ENCODE measurements at regions not wholly inside any gene's neighbourhood (a gene's known extent, or its start where the extent isn't known, plus 50 kb on each side); places are given as distances from the start of the nearest gene placed in this dataset.
A peak's percentile ranks its signal among the peaks of the same experiment; 100 is the strongest.
"Not testable (repeated sequence)": the region's sequence is repeated elsewhere in the genome, so short reads cannot be mapped to it uniquely, and the experiment has no call there.

DNA sequence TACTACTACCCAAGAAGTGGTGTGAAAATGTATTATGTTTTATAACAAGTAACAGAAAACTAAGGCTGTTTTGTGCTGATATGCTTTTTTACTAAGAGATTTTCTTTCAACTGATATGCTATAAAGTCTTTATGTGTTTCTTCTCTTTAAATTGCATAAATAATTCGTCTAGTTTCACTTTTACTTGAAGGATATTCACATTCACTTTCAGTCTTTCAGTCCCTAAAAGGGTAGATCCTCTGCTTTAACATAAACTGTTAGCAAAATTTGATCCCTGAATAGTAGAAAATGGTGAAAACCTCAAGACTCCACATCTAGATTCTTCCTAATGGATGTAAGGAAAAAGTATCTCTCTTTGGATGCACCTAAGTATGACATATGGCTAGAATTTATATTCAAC, 69.0 kb upstream of the FST start:
- POLR2A ChIA-PET = no interaction called here
- Histone ChIP-seq H3K36me3 (ENCODE audit: control insufficient read depth, insufficient read depth, low read length) (no peaks in the 10 kb centered on the region), H3K27me3 (ENCODE audit: control insufficient read depth, insufficient read depth, low read length) (no peaks in the 10 kb centered on the region), H3K4me3 (ENCODE audit: low read depth, low read length) (no peak overlapping the region)
- CTCF ChIA-PET = interaction anchor here (0.6 kb wide), 1 partner anchor 806 kb away, joined by 3 read pairs; no protein-coding TSS in a partner anchor
- DNase-seq (ENCODE audit: low read depth) = no peak
- TF ChIP-seq, protein P1, sequence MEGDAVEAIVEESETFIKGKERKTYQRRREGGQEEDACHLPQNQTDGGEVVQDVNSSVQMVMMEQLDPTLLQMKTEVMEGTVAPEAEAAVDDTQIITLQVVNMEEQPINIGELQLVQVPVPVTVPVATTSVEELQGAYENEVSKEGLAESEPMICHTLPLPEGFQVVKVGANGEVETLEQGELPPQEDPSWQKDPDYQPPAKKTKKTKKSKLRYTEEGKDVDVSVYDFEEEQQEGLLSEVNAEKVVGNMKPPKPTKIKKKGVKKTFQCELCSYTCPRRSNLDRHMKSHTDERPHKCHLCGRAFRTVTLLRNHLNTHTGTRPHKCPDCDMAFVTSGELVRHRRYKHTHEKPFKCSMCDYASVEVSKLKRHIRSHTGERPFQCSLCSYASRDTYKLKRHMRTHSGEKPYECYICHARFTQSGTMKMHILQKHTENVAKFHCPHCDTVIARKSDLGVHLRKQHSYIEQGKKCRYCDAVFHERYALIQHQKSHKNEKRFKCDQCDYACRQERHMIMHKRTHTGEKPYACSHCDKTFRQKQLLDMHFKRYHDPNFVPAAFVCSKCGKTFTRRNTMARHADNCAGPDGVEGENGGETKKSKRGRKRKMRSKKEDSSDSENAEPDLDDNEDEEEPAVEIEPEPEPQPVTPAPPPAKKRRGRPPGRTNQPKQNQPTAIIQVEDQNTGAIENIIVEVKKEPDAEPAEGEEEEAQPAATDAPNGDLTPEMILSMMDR (IDR thresholded peaks at IDR 0.05; ENCODE audit: insufficient read depth, low read depth, low read length) = no peak

DNA sequence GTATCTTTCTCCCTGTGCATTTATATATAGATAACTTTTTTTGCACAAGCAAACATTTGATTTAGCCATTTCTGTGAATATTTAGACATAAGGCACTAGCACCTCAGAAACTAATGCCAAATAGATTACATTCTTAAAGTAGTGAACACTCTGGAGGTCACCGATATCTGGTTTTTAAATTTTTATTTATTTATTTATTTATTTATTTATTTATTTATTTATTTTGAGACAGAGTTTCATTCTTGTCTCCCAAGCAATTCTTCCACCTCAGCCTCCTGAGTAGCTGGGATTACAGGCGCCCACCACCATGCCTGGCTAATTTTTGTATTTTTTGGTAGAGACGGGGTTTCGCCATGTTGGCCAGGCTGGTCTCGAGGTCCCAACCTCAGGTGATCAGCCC, 67.9 kb upstream of the FST start:
- H3K36me3 ChIP-seq (ENCODE audit: control insufficient read depth, insufficient read depth, low read length); H3K27me3 ChIP-seq (ENCODE audit: control insufficient read depth, insufficient read depth, low read length); DNase-seq (ENCODE audit: low read depth); POLR2A ChIA-PET; H3K4me3 ChIP-seq (ENCODE audit: low read depth, low read length): not testable (repeated sequence)
- CTCF ChIA-PET = interaction anchor here (0.6 kb wide), 1 partner anchor 723 kb away, joined by 3 read pairs; no protein-coding TSS in a partner anchor

DNA sequence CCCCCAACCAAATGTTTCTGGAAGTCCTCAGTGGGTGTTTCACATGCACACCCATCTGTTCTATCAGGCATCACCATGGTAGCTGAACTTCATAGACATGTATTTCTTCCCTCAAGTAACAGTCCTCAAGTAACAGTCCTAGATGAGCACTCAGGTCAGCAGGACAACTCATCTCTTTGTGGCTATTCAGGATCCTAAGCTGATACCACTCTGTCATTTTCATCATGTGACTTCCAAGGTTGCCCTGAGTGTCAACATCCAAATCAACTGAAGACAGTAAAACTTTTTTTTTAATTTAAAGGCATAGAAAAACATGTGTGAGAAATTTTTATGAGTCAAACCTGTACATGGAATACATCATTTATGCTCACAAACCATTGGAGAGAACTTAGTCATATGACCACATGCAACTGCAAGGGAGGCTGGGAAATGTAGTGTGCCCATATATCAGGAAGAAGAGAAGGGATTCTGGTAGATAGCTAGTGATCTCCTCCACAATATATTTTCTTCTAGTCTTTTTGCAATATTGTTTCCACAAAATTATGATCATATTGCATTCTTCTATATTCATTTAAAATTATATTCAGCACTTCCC, 64.2 kb upstream of the FST start:
- H3K36me3 ChIP-seq (ENCODE audit: control insufficient read depth, insufficient read depth, low read length) = no peaks in the 10 kb centered on the region
- CTCF ChIA-PET = interaction anchor here (1.0 to 1.6 kb wide), 2 partner anchors 13 to 153 kb away, joined by 4 to 5 read pairs; no protein-coding TSS in a partner anchor
- H3K4me3 ChIP-seq (ENCODE audit: low read depth, low read length) = no peak overlapping the region
- TF ChIP-seq, protein P1 (IDR thresholded peaks at IDR 0.05; ENCODE audit: insufficient read depth, low read depth, low read length) = no peak
- no peaks in the 10 kb centered on the region for H3K27me3 ChIP-seq (ENCODE audit: control insufficient read depth, insufficient read depth, low read length)
- POLR2A ChIA-PET = no interaction called here
- DNase-seq (ENCODE audit: low read depth) = no peak

DNA sequence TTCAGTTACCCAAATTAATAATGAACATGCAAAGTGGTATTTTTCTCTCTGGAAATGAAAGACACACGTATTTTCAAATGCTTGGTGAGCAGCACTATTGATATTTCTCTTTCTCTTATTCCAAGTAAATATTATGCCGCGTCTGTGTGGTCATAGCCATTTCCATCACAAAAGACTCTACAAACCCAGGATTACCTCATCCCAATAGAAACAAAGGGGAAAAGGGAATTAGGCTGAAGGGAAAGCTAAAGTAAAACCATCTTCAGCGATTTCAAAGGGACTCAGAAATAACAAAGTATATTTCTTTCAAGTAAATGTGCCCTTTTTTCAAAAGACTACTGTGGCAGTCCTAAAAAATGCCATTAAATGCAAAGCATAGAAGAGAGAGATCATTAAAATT, 62.0 kb upstream of the FST start:
- CTCF ChIA-PET = interaction anchor here (0.7 to 1.3 kb wide), 2 partner anchors 71 to 158 kb away, joined by 3 read pairs; no protein-coding TSS in a partner anchor
- Histone ChIP-seq H3K36me3 (ENCODE audit: control insufficient read depth, insufficient read depth, low read length) (no peaks in the 10 kb centered on the region), H3K27me3 (ENCODE audit: control insufficient read depth, insufficient read depth, low read length) (no peaks in the 10 kb centered on the region), H3K4me3 (ENCODE audit: low read depth, low read length) (no peak overlapping the region; the same call in 1 of the 2 replicates)
- no peak for DNase-seq (ENCODE audit: low read depth)
- POLR2A ChIA-PET = no interaction called here
- TF ChIP-seq, protein P1 (IDR thresholded peaks at IDR 0.05; ENCODE audit: insufficient read depth, low read depth, low read length) = no peak

DNA sequence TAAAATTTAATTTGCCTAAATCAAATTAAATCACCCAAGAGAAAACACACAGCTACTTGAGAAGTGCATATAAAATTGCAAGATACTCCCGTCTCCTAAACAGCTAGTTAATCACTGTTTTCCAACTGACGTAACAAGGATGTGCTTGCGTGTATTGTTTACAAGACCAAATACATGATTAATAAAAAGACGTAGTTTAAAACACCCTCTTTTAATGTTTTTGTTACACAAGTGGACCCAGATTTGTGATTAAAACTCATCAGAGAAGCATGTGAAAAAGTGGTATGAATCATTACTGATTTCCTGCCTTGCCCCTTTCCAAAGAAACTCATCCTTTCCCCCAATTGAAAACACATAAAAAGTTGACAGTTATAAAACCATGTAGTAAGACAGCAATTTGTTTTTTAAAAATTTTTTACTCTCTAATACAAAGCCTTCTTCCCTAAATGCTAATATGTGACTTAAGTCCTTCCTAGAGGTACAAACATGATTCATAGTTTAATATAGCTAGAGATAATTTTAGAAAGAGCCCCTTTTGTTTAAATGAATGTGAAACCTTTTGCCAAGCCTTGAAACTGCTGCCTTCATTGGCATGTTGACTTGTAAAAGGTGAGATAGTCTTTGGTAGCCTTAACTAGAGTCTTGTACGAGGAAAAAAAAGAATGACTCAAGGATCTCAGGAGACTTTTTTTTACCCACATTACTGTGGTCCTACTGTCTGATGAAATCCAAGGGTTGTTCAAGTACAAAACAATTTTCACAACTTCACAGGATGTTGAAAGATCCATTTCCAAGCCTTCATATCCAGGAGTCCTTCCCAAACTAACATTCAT, 61.4 kb upstream of the FST start:
- DNase-seq (ENCODE audit: low read depth) = peak; percentile 99
- CTCF ChIA-PET = interaction anchor here (0.7 to 1.3 kb wide), 2 partner anchors 72 to 158 kb away, joined by 3 read pairs; no protein-coding TSS in a partner anchor
- H3K4me3 ChIP-seq (ENCODE audit: low read depth, low read length) = no peak overlapping the region
- no peaks in the 10 kb centered on the region for H3K36me3 ChIP-seq (ENCODE audit: control insufficient read depth, insufficient read depth, low read length)
- TF ChIP-seq, protein P1 (IDR thresholded peaks at IDR 0.05; ENCODE audit: insufficient read depth, low read depth, low read length) = no peak
- POLR2A ChIA-PET = no interaction called here
- H3K27me3 ChIP-seq (ENCODE audit: control insufficient read depth, insufficient read depth, low read length) = no peaks in the 10 kb centered on the region
